IMR-90 (cell line): ENCODE measurements at regions not wholly inside any gene's neighbourhood (a gene's known extent, or its start where the extent isn't known, plus 50 kb on each side); places are given as distances from the start of the nearest gene placed in this dataset.

Experiments used
- ATAC-seq: fragments of 200-7000 bp; cut with Tn5 transposase; 2 replicates; pipeline ENCODE4 v1.9.1; 2020; ENCODE audit warnings: low read depth, mild to moderate bottlenecking, moderate library complexity
- BruUV-seq: library from RNA; stranded (reverse); fragments of 400-500 nt; replicated peaks from 2 replicates; lab custom pipeline; 2021; lab: Mats Ljungman, UMichigan
- CTCF ChIA-PET: fragments of 300-600 bp; formaldehyde crosslinking; extraction: SDS; loops from one replicate; lab custom pipeline; 2021; ENCODE audit warnings: antibody characterized with exemption; lab: Yijun Ruan, JAX
- POLR2A ChIA-PET: fragments of 300-600 bp; sonication (Branson Sonifier 250); formaldehyde crosslinking; loops from one replicate; lab custom pipeline; 2022; ENCODE audit warnings: antibody characterized with exemption; ENCODE audit not compliant: unreplicated experiment; lab: Charles Lee
- DNase-seq: peaks from one replicate; pipeline ENCODE4 v3.0.0; 2013
- H2AFZ ChIP-seq: replicated peaks from 2 replicates; pipeline ENCODE3; 2013; ENCODE audit warnings: low read length, mild to moderate bottlenecking; ENCODE audit not compliant: poor library complexity
- H2AK5ac ChIP-seq: 2 replicates; pipeline ENCODE4 v1.6.1; 2013; ENCODE audit warnings: low read depth, low read length, inconsistent platforms
- H2AK9ac ChIP-seq: replicated peaks from 2 replicates; pipeline ENCODE3; 2013; ENCODE audit warnings: mild to moderate bottlenecking, low read depth, low read length, moderate library complexity; ENCODE audit not compliant: poor library complexity
- H2BK120ac ChIP-seq: 2 replicates; pipeline ENCODE4 v1.6.1; 2013; ENCODE audit warnings: low read depth, low read length, inconsistent platforms
- H2BK15ac ChIP-seq: 3 replicates; pipeline ENCODE4 v1.6.1; 2013; ENCODE audit warnings: low read depth, low read length, inconsistent platforms
- H2BK20ac ChIP-seq: 2 replicates; pipeline ENCODE4 v1.6.1; 2013; ENCODE audit warnings: low read depth, mild to moderate bottlenecking, inconsistent platforms, low read length, moderate library complexity
- H2BK5ac ChIP-seq: 2 replicates; pipeline ENCODE4 v1.6.1; 2013; ENCODE audit warnings: mild to moderate bottlenecking, low read depth, low read length, inconsistent platforms; ENCODE audit not compliant: poor library complexity, severe bottlenecking
- H3K14ac ChIP-seq: replicated peaks from 2 replicates; pipeline ENCODE4 v1.6.1; 2013; ENCODE audit warnings: low read depth, low read length, inconsistent platforms
- H3K18ac ChIP-seq: 2 replicates; pipeline ENCODE4 v1.6.1; 2013; ENCODE audit warnings: low read depth, low read length, control low read depth
- H3K23ac ChIP-seq: 2 replicates; pipeline ENCODE4 v1.6.1; 2013; ENCODE audit warnings: low read depth, low read length, inconsistent platforms
- H3K27ac ChIP-seq: 2 replicates; pipeline ENCODE4 v1.5.1; 2013; ENCODE audit warnings: mild to moderate bottlenecking, control low read depth, low read length; ENCODE audit not compliant: insufficient read depth
- H3K27me3 ChIP-seq: 2 replicates; pipeline ENCODE4 v1.6.1; 2013; ENCODE audit warnings: low read length; ENCODE audit not compliant: control insufficient read depth, insufficient read depth
- H3K36me3 ChIP-seq: 2 replicates; pipeline ENCODE4 v1.6.1; 2013; ENCODE audit warnings: low read length, mixed read lengths; ENCODE audit not compliant: control insufficient read depth, insufficient read depth
- H3K4ac ChIP-seq: 2 replicates; pipeline ENCODE4 v1.6.1; 2013; ENCODE audit warnings: low read depth, low read length, inconsistent platforms
- H3K4me1 ChIP-seq: 2 replicates; pipeline ENCODE4 v1.6.1; 2013; ENCODE audit warnings: low read length, mixed read lengths; ENCODE audit not compliant: control insufficient read depth, insufficient read depth
- H3K4me2 ChIP-seq: 2 replicates; pipeline ENCODE4 v1.6.1; 2013; ENCODE audit warnings: low read depth, mild to moderate bottlenecking, control low read depth, low read length, moderate library complexity
- H3K4me3 ChIP-seq: 2 replicates; pipeline ENCODE4 v1.5.1; 2013; ENCODE audit warnings: low read depth, mild to moderate bottlenecking, control low read depth, low read length, moderate library complexity; ENCODE audit not compliant: insufficient read depth
- H3K56ac ChIP-seq: 2 replicates; pipeline ENCODE4 v1.6.1; 2013; ENCODE audit warnings: low read length, inconsistent platforms; ENCODE audit not compliant: insufficient read depth; ENCODE audit errors: extremely low read depth
- H3K79me1 ChIP-seq, 2 experiments: 2 replicates each; pipeline ENCODE4 v1.6.1; 2013; ENCODE audit warnings: low read length in 2 of 2, inconsistent platforms in 1 of 2, low read depth in 1 of 2
- H3K9ac ChIP-seq: 2 replicates; pipeline ENCODE4 v1.6.1; 2013; ENCODE audit warnings: low read depth, low read length, control low read depth
- H3K9me1 ChIP-seq: 2 replicates; pipeline ENCODE4 v1.6.1; 2013; ENCODE audit warnings: low read length, inconsistent platforms; ENCODE audit not compliant: insufficient read depth
- H3K9me3 ChIP-seq: 2 replicates; pipeline ENCODE4 v1.6.1; 2013; ENCODE audit warnings: low read length; ENCODE audit not compliant: control insufficient read depth, insufficient read depth
- H4K20me1 ChIP-seq: 2 replicates; pipeline ENCODE4 v1.6.1; 2013; ENCODE audit warnings: low read length, inconsistent platforms; ENCODE audit not compliant: insufficient read depth
- H4K5ac ChIP-seq: 2 replicates; pipeline ENCODE4 v1.6.1; 2013; ENCODE audit warnings: mild to moderate bottlenecking, low read depth, low read length, control low read depth
- H4K8ac ChIP-seq, 2 experiments: 2 replicates each; pipeline ENCODE4 v1.6.1; 2013; ENCODE audit warnings: low read depth in 2 of 2, low read length in 2 of 2, control low read depth in 1 of 2, inconsistent platforms in 1 of 2
- H4K91ac ChIP-seq: 2 replicates; pipeline ENCODE4 v1.6.1; 2013; ENCODE audit warnings: low read depth, low read length, inconsistent platforms; ENCODE audit not compliant: insufficient read depth
- BHLHE40 ChIP-seq: fragments of 150-350 bp; IDR thresholded peaks from 2 replicates; pipeline ENCODE4 v1.6.1; 2016; ENCODE audit warnings: mild to moderate bottlenecking, low read depth, low read length
- MAZ ChIP-seq: IDR thresholded peaks from 2 replicates; pipeline ENCODE4 v1.6.1; 2012; ENCODE audit warnings: low read depth, mild to moderate bottlenecking, low read length, improper control_type of control experiment, moderate library complexity, borderline replicate concordance
- MXI1 ChIP-seq: IDR thresholded peaks from 2 replicates; pipeline ENCODE4 v1.6.1; 2012; ENCODE audit warnings: low read depth, mild to moderate bottlenecking, low read length, moderate library complexity, borderline replicate concordance
- NFE2L2 ChIP-seq: fragments of 150-350 bp; IDR thresholded peaks from 2 replicates; pipeline ENCODE4 v1.6.1; 2016; ENCODE audit warnings: low read depth, mild to moderate bottlenecking, low read length
- RCOR1 ChIP-seq: IDR thresholded peaks from 2 replicates; pipeline ENCODE4 v1.6.1; 2012; ENCODE audit warnings: mild to moderate bottlenecking, low read length, improper control_type of control experiment; ENCODE audit not compliant: insufficient replicate concordance
- SMC3 ChIP-seq: fragments of 150-350 bp; IDR thresholded peaks from 2 replicates; pipeline ENCODE4 v1.6.1; 2016; ENCODE audit warnings: low read depth, mild to moderate bottlenecking, antibody characterized with exemption, low read length, moderate library complexity
- WGBS, 2 experiments: methylation state at CpG; one replicate each; pipeline versions ENCODE4 v1.1.5 to v1.1.7; 2013; ENCODE audit warnings: missing lambda C conversion rate in 2 of 2; ENCODE audit not compliant: insufficient read length in 1 of 2; ENCODE audit errors: extremely low coverage in 2 of 2; 5-methylcytosine and 5-hydroxymethylcytosine counted together
- dilution Hi-C: fragments of 300-500 bp; cut with HindIII; formaldehyde crosslinking; loops from one replicate; pipeline ENCODE4 v1.14.3; 2018; ENCODE audit warnings: low sequenced_read_pairs; ENCODE audit not compliant: unreplicated experiment
- in situ Hi-C: fragments of 300-500 bp; cut with MboI; formaldehyde crosslinking; loops from 3 replicates; pipeline ENCODE4 v1.14.3; 2019; ENCODE audit warnings: low sequenced_read_pairs, inconsistent platforms, mixed read lengths
- intact Hi-C: fragments of 100-400 bp; cut with micrococcal nuclease; formaldehyde crosslinking; loops from 2 replicates; pipeline ENCODE4 v1.10.0; 2022

GRCh38 chr11:87529486-87529885 is 491.8 kb downstream of the TMEM135 start:
- Histone ChIP-seq H4K5ac (no peak overlapping the region), H4K8ac (no peak overlapping the region), H3K36me3 (no peaks in the 10 kb centered on the region), H2AK9ac (no peak overlapping the region), H4K20me1 (no peaks in the 10 kb centered on the region), H3K9ac (no peak overlapping the region), H4K91ac (no peak overlapping the region), H2AFZ (no peak overlapping the region), H2BK20ac (no peak overlapping the region), H3K27ac (no peak overlapping the region), H3K4me1 (no peaks in the 10 kb centered on the region), H3K18ac (no peak overlapping the region), H3K14ac (no peak overlapping the region), H3K56ac (no peak overlapping the region), H3K9me1 (no peaks in the 10 kb centered on the region; the same call in 1 of the 2 replicates), H2BK15ac (no peak overlapping the region), H2AK5ac (no peak overlapping the region), H3K79me1 (no peaks in the 10 kb centered on the region), H2BK5ac (no peak overlapping the region), H3K4ac (no peak overlapping the region), H3K4me3 (no peak overlapping the region), H3K27me3 (no peaks in the 10 kb centered on the region; the same call in 1 of the 2 replicates), H2BK120ac (no peak overlapping the region), H3K9me3 (no peaks in the 10 kb centered on the region), H3K23ac (no peak overlapping the region), H3K4me2 (no peak overlapping the region)
- ATAC-seq (no peak), DNase-seq (no peak)
- in situ Hi-C loops (no loop called here), dilution Hi-C loops (no loop called here), intact Hi-C loops (no loop called here)
- 20% methylated on average over 1 of the region's 1 CpG; no CpG with 5 or more reads in 1 of the 2 experiments for WGBS, 2 experiments
- ChIA-PET POLR2A (no interaction called here), CTCF (no interaction called here)
- BruUV-seq, result no TSS peak
- TF ChIP-seq RCOR1 (no peak), MAZ (no peak), BHLHE40 (no peak), SMC3 (no peak), MXI1 (no peak), NFE2L2 (no peak)
